Dendritic cell treated with granulocyte-macrophage colony-stimulating factor and Interleukin-4, amounts not matched to agents 40 ng/mL and 50 ng/mL, for 4 days (primary cell): ENCODE measurements at regions not wholly inside any gene's neighbourhood (a gene's known extent, or its start where the extent isn't known, plus 50 kb on each side); places are given as distances from the start of the nearest gene placed in this dataset.

ENCODE experiments used
- H3K27ac Mint-ChIP-seq: one replicate; pipeline ENCODE4 v1.8.0; 2022; ENCODE audit warnings: mild to moderate bottlenecking, mixed read lengths
- H3K27me3 Mint-ChIP-seq: one replicate; pipeline ENCODE4 v1.8.0; 2022; ENCODE audit warnings: mild to moderate bottlenecking, mixed read lengths
- H3K36me3 Mint-ChIP-seq: one replicate; pipeline ENCODE4 v1.8.0; 2022; ENCODE audit warnings: low read depth, mixed read lengths
- H3K4me1 Mint-ChIP-seq: one replicate; pipeline ENCODE4 v1.8.0; 2022; ENCODE audit warnings: low read depth, mixed read lengths
- H3K4me3 Mint-ChIP-seq: one replicate; pipeline ENCODE4 v1.8.0; 2022; ENCODE audit warnings: mild to moderate bottlenecking, moderate library complexity, mixed read lengths
- H3K9me3 Mint-ChIP-seq: one replicate; pipeline ENCODE4 v1.8.0; 2022; ENCODE audit warnings: mixed read lengths
- intact Hi-C: fragments of 100-400 bp; cut with micrococcal nuclease; formaldehyde crosslinking; loops from one replicate; pipeline ENCODE4 v1.15.0; 2022

- Mint-ChIP-seq H3K4me1 (no peaks in the 10 kb centered on the region), H3K4me3 (no peak overlapping the region), H3K36me3 (no peaks in the 10 kb centered on the region), H3K9me3 (peaks cover 29% of the 10 kb centered on the region), H3K27me3 (no peaks in the 10 kb centered on the region), H3K27ac (no peak overlapping the region)
- intact Hi-C loops: no loop called here
These were observed 361.5 kb downstream of the EPM2A start for GRCh38 chr6:145373826-145374225.

GRCh38 chr6:145374570-145374969 is 360.8 kb downstream of the EPM2A start:
- intact Hi-C loops: no loop called here
- H3K9me3 Mint-ChIP-seq: peaks cover 32% of the 10 kb centered on the region
- no peaks in the 10 kb centered on the region for H3K36me3 Mint-ChIP-seq
- H3K27ac Mint-ChIP-seq: no peak overlapping the region
- no peaks in the 10 kb centered on the region for H3K4me1 Mint-ChIP-seq
- no peaks in the 10 kb centered on the region for H3K27me3 Mint-ChIP-seq
- H3K4me3 Mint-ChIP-seq: no peak overlapping the region

GRCh38 chr6:145375502-145375901 is 359.8 kb downstream of the EPM2A start:
- Mint-ChIP-seq H3K4me3 (no peak overlapping the region), H3K36me3 (no peaks in the 10 kb centered on the region), H3K9me3 (peaks cover 32% of the 10 kb centered on the region), H3K27ac (no peak overlapping the region), H3K27me3 (no peaks in the 10 kb centered on the region), H3K4me1 (no peaks in the 10 kb centered on the region)
- intact Hi-C loops: no loop called here

GRCh38 chr6:145380186-145380585 is 355.1 kb downstream of the EPM2A start:
- intact Hi-C loops: no loop called here
- no peaks in the 10 kb centered on the region for H3K36me3 Mint-ChIP-seq
- H3K9me3 Mint-ChIP-seq: peaks cover 32% of the 10 kb centered on the region
- no peaks in the 10 kb centered on the region for H3K4me1 Mint-ChIP-seq
- no peaks in the 10 kb centered on the region for H3K27me3 Mint-ChIP-seq
- H3K4me3 Mint-ChIP-seq: no peak overlapping the region
- no peak overlapping the region for H3K27ac Mint-ChIP-seq

- Mint-ChIP-seq H3K27me3 (no peaks in the 10 kb centered on the region), H3K36me3 (no peaks in the 10 kb centered on the region), H3K4me3 (no peak overlapping the region), H3K27ac (no peak overlapping the region), H3K9me3 (peaks cover 22% of the 10 kb centered on the region), H3K4me1 (no peaks in the 10 kb centered on the region)
- intact Hi-C loops: no loop called here
These were observed 353.4 kb downstream of the EPM2A start for GRCh38 chr6:145381941-145382340.

- Mint-ChIP-seq H3K36me3 (no peaks in the 10 kb centered on the region), H3K4me3 (no peak overlapping the region), H3K4me1 (no peaks in the 10 kb centered on the region), H3K9me3 (peaks cover 20% of the 10 kb centered on the region), H3K27me3 (no peaks in the 10 kb centered on the region), H3K27ac (no peak overlapping the region)
- intact Hi-C loops: no loop called here
These were observed 351.9 kb downstream of the EPM2A start for GRCh38 chr6:145383428-145383827.

- Mint-ChIP-seq H3K27ac (no peak overlapping the region), H3K4me1 (no peaks in the 10 kb centered on the region), H3K36me3 (no peaks in the 10 kb centered on the region), H3K9me3 (peaks cover 15% of the 10 kb centered on the region), H3K4me3 (no peak overlapping the region), H3K27me3 (no peaks in the 10 kb centered on the region)
- intact Hi-C loops: no loop called here
These were observed 350.8 kb downstream of the EPM2A start for GRCh38 chr6:145384503-145384902.

- Mint-ChIP-seq H3K4me3 (no peak overlapping the region), H3K27ac (no peak overlapping the region), H3K36me3 (no peaks in the 10 kb centered on the region), H3K9me3 (peaks cover 36% of the 10 kb centered on the region), H3K4me1 (no peaks in the 10 kb centered on the region), H3K27me3 (no peaks in the 10 kb centered on the region)
- intact Hi-C loops: no loop called here
These were observed 338.8 kb downstream of the EPM2A start for GRCh38 chr6:145396499-145396898.

- no peak overlapping the region for H3K4me3 Mint-ChIP-seq
- intact Hi-C loops: no loop called here
- no peaks in the 10 kb centered on the region for H3K36me3 Mint-ChIP-seq
- H3K9me3 Mint-ChIP-seq: peaks cover 18% of the 10 kb centered on the region
- no peaks in the 10 kb centered on the region for H3K4me1 Mint-ChIP-seq
- no peaks in the 10 kb centered on the region for H3K27me3 Mint-ChIP-seq
- no peak overlapping the region for H3K27ac Mint-ChIP-seq
These were observed 334.8 kb downstream of the EPM2A start for GRCh38 chr6:145400508-145400907.

- H3K36me3 Mint-ChIP-seq: no peaks in the 10 kb centered on the region
- H3K9me3 Mint-ChIP-seq: peaks cover 5% of the 10 kb centered on the region
- no peak overlapping the region for H3K4me3 Mint-ChIP-seq
- no peaks in the 10 kb centered on the region for H3K27me3 Mint-ChIP-seq
- H3K27ac Mint-ChIP-seq: no peak overlapping the region
- H3K4me1 Mint-ChIP-seq: no peaks in the 10 kb centered on the region
- intact Hi-C loops: no loop called here
These were observed 330.2 kb downstream of the EPM2A start for GRCh38 chr6:145405006-145405551.

- Mint-ChIP-seq H3K27me3 (no peaks in the 10 kb centered on the region), H3K4me1 (no peaks in the 10 kb centered on the region), H3K9me3 (peaks cover 13% of the 10 kb centered on the region), H3K36me3 (no peaks in the 10 kb centered on the region), H3K27ac (no peak overlapping the region), H3K4me3 (no peak overlapping the region)
- intact Hi-C loops: no loop called here
These were observed 328.5 kb downstream of the EPM2A start for GRCh38 chr6:145406783-145407182.

- Mint-ChIP-seq H3K27me3 (no peaks in the 10 kb centered on the region), H3K4me1 (no peaks in the 10 kb centered on the region), H3K27ac (no peak overlapping the region), H3K36me3 (no peaks in the 10 kb centered on the region), H3K9me3 (peaks cover 12% of the 10 kb centered on the region), H3K4me3 (no peak overlapping the region)
- intact Hi-C loops: no loop called here
These were observed 319.7 kb downstream of the EPM2A start for GRCh38 chr6:145415616-145416015.

- Mint-ChIP-seq H3K9me3 (peaks cover 30% of the 10 kb centered on the region), H3K36me3 (no peaks in the 10 kb centered on the region), H3K27ac (no peak overlapping the region), H3K4me3 (no peak overlapping the region), H3K27me3 (no peaks in the 10 kb centered on the region), H3K4me1 (no peaks in the 10 kb centered on the region)
- intact Hi-C loops: no loop called here
These were observed 314.7 kb downstream of the EPM2A start for GRCh38 chr6:145420599-145420998.

GRCh38 chr6:145423936-145424335 is 311.4 kb downstream of the EPM2A start:
- Mint-ChIP-seq H3K27me3 (no peaks in the 10 kb centered on the region), H3K27ac (no peak overlapping the region), H3K4me3 (no peak overlapping the region), H3K4me1 (no peaks in the 10 kb centered on the region), H3K9me3 (peaks cover 21% of the 10 kb centered on the region), H3K36me3 (no peaks in the 10 kb centered on the region)
- intact Hi-C loops: no loop called here

GRCh38 chr6:145427232-145427631 is 308.1 kb downstream of the EPM2A start:
- no peak overlapping the region for H3K4me3 Mint-ChIP-seq
- H3K4me1 Mint-ChIP-seq: no peaks in the 10 kb centered on the region
- intact Hi-C loops: no loop called here
- H3K36me3 Mint-ChIP-seq: no peaks in the 10 kb centered on the region
- no peak overlapping the region for H3K27ac Mint-ChIP-seq
- H3K27me3 Mint-ChIP-seq: no peaks in the 10 kb centered on the region
- H3K9me3 Mint-ChIP-seq: peaks cover 21% of the 10 kb centered on the region
